Activated T-cell treated with anti-CD3 and anti-CD28 coated beads, Interleukin-2, amount 50 U/mL, for 48 hours (primary cell): ENCODE measurements at regions not wholly inside any gene's neighbourhood (a gene's known extent, or its start where the extent isn't known, plus 50 kb on each side); places are given as distances from the start of the nearest gene placed in this dataset.

Experiments used
- DNase-seq, 2 experiments: peaks; one replicate each; pipeline ENCODE4 v3.0.0-alpha.2; 2020

GRCh38 chr1:163664671-163665335, 343.0 kb downstream of the NUF2 start:
- no peak for DNase-seq

- no peak for DNase-seq
Measured at GRCh38 chr1:163668472-163668871, 346.7 kb downstream of the NUF2 start.

- DNase-seq, result no peak
Measured at GRCh38 chr1:163670989-163671757, 349.4 kb downstream of the NUF2 start.

- DNase-seq, result no peak
Measured at GRCh38 chr1:163672976-163673758, 351.4 kb downstream of the NUF2 start.

- no peak for DNase-seq
Measured at GRCh38 chr1:163673759-163674151, 352.0 kb downstream of the NUF2 start.

- DNase-seq, result no peak
Measured at GRCh38 chr1:163674236-163674635, 352.5 kb downstream of the NUF2 start.

- no peak for DNase-seq
Measured at GRCh38 chr1:163684785-163685184, 363.0 kb downstream of the NUF2 start.

GRCh38 chr1:163692266-163692665, 370.5 kb downstream of the NUF2 start:
- no peak for DNase-seq

- no peak for DNase-seq
Measured at GRCh38 chr1:163697137-163697536, 375.4 kb downstream of the NUF2 start.

GRCh38 chr1:163701783-163702374, 380.1 kb downstream of the NUF2 start:
- DNase-seq, result no peak

- no peak for DNase-seq
Measured at GRCh38 chr1:163703794-163704193, 382.0 kb downstream of the NUF2 start.

GRCh38 chr1:163706915-163707314, 385.2 kb downstream of the NUF2 start:
- DNase-seq, result no peak

- DNase-seq, result no peak
Measured at GRCh38 chr1:163709636-163710035, 387.9 kb downstream of the NUF2 start.

- no peak for DNase-seq
Measured at GRCh38 chr1:163712321-163712720, 390.6 kb downstream of the NUF2 start.

- DNase-seq, result no peak
Measured at GRCh38 chr1:163720294-163720693, 398.5 kb downstream of the NUF2 start.

- DNase-seq, result no peak
Measured at GRCh38 chr1:163725551-163725950, 403.8 kb downstream of the NUF2 start.

GRCh38 chr1:163730411-163730821, 408.7 kb downstream of the NUF2 start:
- DNase-seq, result no peak

GRCh38 chr1:163737261-163737660, 415.5 kb downstream of the NUF2 start:
- no peak for DNase-seq

GRCh38 chr1:163744301-163744887, 422.6 kb downstream of the NUF2 start:
- no peak for DNase-seq

GRCh38 chr1:163745204-163745603, 423.4 kb downstream of the NUF2 start:
- DNase-seq, result no peak

- DNase-seq, result no peak
Measured at GRCh38 chr1:163747261-163747660, 425.5 kb downstream of the NUF2 start.

- no peak for DNase-seq
Measured at GRCh38 chr1:163747855-163748254, 426.1 kb downstream of the NUF2 start.
